Mammary epithelial cell (primary cell): ENCODE measurements at regions not wholly inside any gene's neighbourhood (a gene's known extent, or its start where the extent isn't known, plus 50 kb on each side); places are given as distances from the start of the nearest gene placed in this dataset.

Experiments
- EZH2 ChIP-seq: IDR thresholded peaks from 2 replicates; pipeline ENCODE4 v1.6.1; 2012; ENCODE audit warnings: low read length, inconsistent platforms, borderline replicate concordance
- TF ChIP-seq, protein P1 (sequence below), 2 donors: IDR thresholded peaks in 1 of 2; conservative IDR thresholded peaks in 1 of 2; 2 replicates each; pipeline ENCODE4 v1.5.1; 2011 to 2012; ENCODE audit warnings: inconsistent platforms in 2 of 2, low read length in 2 of 2, mild to moderate bottlenecking in 2 of 2, control low read depth in 1 of 2, low read depth in 1 of 2; ENCODE audit not compliant: insufficient read depth in 1 of 2; ENCODE audit errors: extremely low read depth in 1 of 2

DNA sequence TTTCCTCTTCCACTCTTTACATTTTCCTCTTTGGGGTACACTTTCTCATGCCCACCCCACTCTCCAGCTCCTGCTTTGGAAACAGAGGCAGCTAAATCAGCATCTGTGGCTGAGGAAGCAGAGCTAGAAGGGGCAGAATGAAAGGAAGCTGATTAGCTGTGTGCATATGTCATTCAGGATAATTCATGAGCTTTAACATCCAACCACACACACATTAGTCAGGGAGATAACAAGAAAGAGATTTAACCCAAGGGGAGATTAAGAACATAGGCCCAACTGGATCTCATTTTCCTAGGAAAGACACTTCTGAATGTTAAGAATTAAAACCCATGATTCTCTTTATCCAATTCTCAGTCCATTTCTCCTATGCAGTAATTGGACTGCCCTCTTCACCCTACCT, 405.5 kb downstream of the TBC1D4 start:
- TF ChIP-seq, protein P1, sequence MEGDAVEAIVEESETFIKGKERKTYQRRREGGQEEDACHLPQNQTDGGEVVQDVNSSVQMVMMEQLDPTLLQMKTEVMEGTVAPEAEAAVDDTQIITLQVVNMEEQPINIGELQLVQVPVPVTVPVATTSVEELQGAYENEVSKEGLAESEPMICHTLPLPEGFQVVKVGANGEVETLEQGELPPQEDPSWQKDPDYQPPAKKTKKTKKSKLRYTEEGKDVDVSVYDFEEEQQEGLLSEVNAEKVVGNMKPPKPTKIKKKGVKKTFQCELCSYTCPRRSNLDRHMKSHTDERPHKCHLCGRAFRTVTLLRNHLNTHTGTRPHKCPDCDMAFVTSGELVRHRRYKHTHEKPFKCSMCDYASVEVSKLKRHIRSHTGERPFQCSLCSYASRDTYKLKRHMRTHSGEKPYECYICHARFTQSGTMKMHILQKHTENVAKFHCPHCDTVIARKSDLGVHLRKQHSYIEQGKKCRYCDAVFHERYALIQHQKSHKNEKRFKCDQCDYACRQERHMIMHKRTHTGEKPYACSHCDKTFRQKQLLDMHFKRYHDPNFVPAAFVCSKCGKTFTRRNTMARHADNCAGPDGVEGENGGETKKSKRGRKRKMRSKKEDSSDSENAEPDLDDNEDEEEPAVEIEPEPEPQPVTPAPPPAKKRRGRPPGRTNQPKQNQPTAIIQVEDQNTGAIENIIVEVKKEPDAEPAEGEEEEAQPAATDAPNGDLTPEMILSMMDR (conservative IDR thresholded peaks at IDR 0.05 in 1 of 2, IDR thresholded peaks at IDR 0.05 in 1 of 2; ENCODE audit: extremely low read depth in 1 of 2, insufficient read depth in 1 of 2, low read depth in 1 of 2, low read length in 2 of 2) = no peak
- no peak for TF ChIP-seq EZH2
